ENCODE measurements at regions not wholly inside any gene's neighbourhood (a gene's known extent, or its start where the extent isn't known, plus 50 kb on each side); places are given as distances from the start of the nearest gene placed in this dataset.

GRCh38 chr4:159048166-159048886 lies 54.6 kb upstream of the RAPGEF2 start:
- Histone ChIP-seq H3K27me3 (no peaks in the 10 kb centered on the region), H3K36me3 (replicated peaks; ENCODE audit: insufficient read depth, low read depth) (no peaks in the 10 kb centered on the region), H3K27ac (peak overlapping the region; percentile 45), H3K4me3 (no peak overlapping the region), H3K79me2 (no peaks in the 10 kb centered on the region), H3K9me2 (replicated peaks; ENCODE audit: insufficient read depth) (no peaks in the 10 kb centered on the region), H4K20me1 (ENCODE audit: insufficient read depth, poor library complexity, severe bottlenecking) (no peaks in the 10 kb centered on the region), H2AFZ (peak overlapping the region; percentile 27), H3K9me3 (ENCODE audit: low read depth) (no peaks in the 10 kb centered on the region), H3K4me1 (ENCODE audit: insufficient read depth) (peaks cover 5% of the 10 kb centered on the region), H3K4me2 (peak overlapping the region; percentile 55)
- peak; percentile 69 for DNase-seq (ENCODE audit: low spot score)
- 42% methylated on average over 16 of the region's 16 CpGs for WGBS (ENCODE audit: low lambda C conversion rate, missing lambda C conversion rate)
- TF ChIP-seq CTCF (IDR thresholded peaks at IDR 0.05; ENCODE audit: poor library complexity) (no peak), EZH2phosphoT487 (IDR thresholded peaks at IDR 0.05; ENCODE audit: low read depth, severe bottlenecking, unreplicated experiment) (no peak), EZH2 (IDR thresholded peaks at IDR 0.05; ENCODE audit: borderline replicate concordance) (no peak)

GRCh38 chr4:159049780-159050375 lies 53.0 kb upstream of the RAPGEF2 start:
- no peaks in the 10 kb centered on the region for H4K20me1 ChIP-seq (ENCODE audit: insufficient read depth, poor library complexity, severe bottlenecking)
- H3K27me3 ChIP-seq, result no peaks in the 10 kb centered on the region
- H2AFZ ChIP-seq, result no peak overlapping the region
- no peaks in the 10 kb centered on the region for H3K9me2 ChIP-seq (replicated peaks; ENCODE audit: insufficient read depth)
- H3K4me2 ChIP-seq, result no peak overlapping the region
- no peak for TF ChIP-seq EZH2 (IDR thresholded peaks at IDR 0.05; ENCODE audit: borderline replicate concordance)
- no peak for TF ChIP-seq EZH2phosphoT487 (IDR thresholded peaks at IDR 0.05; ENCODE audit: low read depth, severe bottlenecking, unreplicated experiment)
- DNase-seq (ENCODE audit: low spot score), result no peak
- no peaks in the 10 kb centered on the region for H3K79me2 ChIP-seq
- no peaks in the 10 kb centered on the region for H3K36me3 ChIP-seq (replicated peaks; ENCODE audit: insufficient read depth, low read depth)
- WGBS (ENCODE audit: low lambda C conversion rate, missing lambda C conversion rate), result 58% methylated on average over 2 of the region's 2 CpGs
- H3K9me3 ChIP-seq (ENCODE audit: low read depth), result no peaks in the 10 kb centered on the region
- no peak overlapping the region for H3K4me3 ChIP-seq
- H3K4me1 ChIP-seq (ENCODE audit: insufficient read depth), result peaks cover 5% of the 10 kb centered on the region
- no peak overlapping the region for H3K27ac ChIP-seq

- no peaks in the 10 kb centered on the region for H3K79me2 ChIP-seq
- no peak overlapping the region for H3K4me3 ChIP-seq
- no peak for TF ChIP-seq EZH2 (IDR thresholded peaks at IDR 0.05; ENCODE audit: borderline replicate concordance)
- no peak for TF ChIP-seq EZH2phosphoT487 (IDR thresholded peaks at IDR 0.05; ENCODE audit: low read depth, severe bottlenecking, unreplicated experiment)
- TF ChIP-seq CTCF (IDR thresholded peaks at IDR 0.05; ENCODE audit: poor library complexity), result no peak
- no peaks in the 10 kb centered on the region for H3K27me3 ChIP-seq
- peaks cover 5% of the 10 kb centered on the region for H3K4me1 ChIP-seq (ENCODE audit: insufficient read depth)
- no peaks in the 10 kb centered on the region for H4K20me1 ChIP-seq (ENCODE audit: insufficient read depth, poor library complexity, severe bottlenecking)
- no peak for DNase-seq (ENCODE audit: low spot score)
- H2AFZ ChIP-seq, result no peak overlapping the region
- no peaks in the 10 kb centered on the region for H3K9me2 ChIP-seq (replicated peaks; ENCODE audit: insufficient read depth)
- no peaks in the 10 kb centered on the region for H3K36me3 ChIP-seq (replicated peaks; ENCODE audit: insufficient read depth, low read depth)
- WGBS (ENCODE audit: low lambda C conversion rate, missing lambda C conversion rate), result 37% methylated on average over 6 of the region's 7 CpGs
- H3K9me3 ChIP-seq (ENCODE audit: low read depth), result no peaks in the 10 kb centered on the region
- peak overlapping the region; percentile 37 for H3K4me2 ChIP-seq
- no peak overlapping the region for H3K27ac ChIP-seq
These were observed 51.4 kb upstream of the RAPGEF2 start for GRCh38 chr4:159051245-159052071.
